Renal cortical epithelial cell (primary cell): ENCODE measurements at regions not wholly inside any gene's neighbourhood (a gene's known extent, or its start where the extent isn't known, plus 50 kb on each side); places are given as distances from the start of the nearest gene placed in this dataset.
"Not testable (repeated sequence)": the region's sequence is repeated elsewhere in the genome, so short reads cannot be mapped to it uniquely, and the experiment has no call there.

Experiments used
- DNase-seq: peaks from one replicate; pipeline ENCODE4 v3.0.0-alpha.2; 2011; ENCODE audit warnings: low read depth

DNA sequence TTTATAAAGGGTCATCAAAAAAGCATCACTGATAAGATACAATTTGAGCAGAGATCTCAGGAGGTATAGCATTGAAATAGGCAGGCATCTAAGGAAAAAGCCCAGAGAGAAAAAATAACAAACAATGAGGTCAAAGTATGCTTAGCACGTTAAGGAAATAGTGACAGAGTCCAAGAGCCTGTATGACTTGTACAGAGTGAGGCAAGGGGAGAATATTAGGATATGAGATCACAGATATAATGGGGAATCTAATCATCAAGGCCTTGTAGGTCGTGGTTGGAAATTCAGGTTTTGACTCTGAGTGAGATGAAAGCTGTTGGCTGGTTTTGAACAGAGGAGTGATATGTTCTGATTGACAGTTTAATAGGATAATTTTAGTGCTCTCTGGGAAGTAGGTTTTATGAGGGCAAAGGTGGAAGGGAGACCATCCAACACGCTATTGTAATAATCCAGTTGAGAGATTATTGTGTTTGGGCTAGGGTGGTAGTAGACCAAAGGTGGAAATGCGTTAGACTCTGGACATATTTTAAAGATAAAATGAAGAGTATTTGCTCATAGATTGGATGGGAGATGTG is 644.6 kb upstream of the TMPRSS15 start:
- DNase-seq: no peak

DNA sequence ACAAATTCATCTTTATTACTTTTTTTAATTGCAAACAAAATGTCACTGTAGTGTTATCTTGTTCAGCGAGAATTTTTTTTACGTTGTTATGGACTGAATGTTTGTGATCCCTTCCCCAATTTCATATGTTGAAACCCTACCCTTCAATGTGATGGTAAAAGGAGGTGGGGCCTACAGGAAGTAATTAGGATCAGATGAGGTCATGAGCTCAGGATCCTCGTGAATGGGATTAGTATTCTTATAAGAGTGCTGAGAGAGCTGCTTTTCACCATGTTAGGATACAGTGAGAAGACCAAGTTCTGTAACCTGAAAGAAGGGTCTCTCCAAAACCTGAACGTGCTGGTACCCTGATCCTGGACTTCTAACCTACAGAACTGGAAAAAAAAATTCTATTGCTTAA is 646.0 kb upstream of the TMPRSS15 start:
- DNase-seq: no peak

DNA sequence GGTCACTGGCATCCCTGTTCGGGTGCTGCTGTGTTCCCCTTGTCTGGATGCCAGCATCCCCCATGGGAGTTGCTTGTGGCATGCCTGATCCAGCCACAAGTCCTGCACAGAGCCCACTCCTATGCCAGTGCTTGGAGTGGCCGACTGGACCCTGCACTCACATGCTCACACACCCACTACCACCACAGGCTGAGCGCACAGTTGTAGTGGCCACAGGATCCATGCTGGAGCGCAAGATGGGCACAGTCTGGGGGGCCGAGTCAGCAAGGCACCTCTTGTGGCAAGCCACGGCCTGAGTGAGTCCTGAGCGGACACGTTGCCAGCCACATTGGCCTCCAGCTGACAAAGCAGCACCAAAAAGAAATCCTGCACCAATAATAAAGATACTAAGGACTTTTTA is 661.6 kb upstream of the TMPRSS15 start:
- DNase-seq: no peak

DNA sequence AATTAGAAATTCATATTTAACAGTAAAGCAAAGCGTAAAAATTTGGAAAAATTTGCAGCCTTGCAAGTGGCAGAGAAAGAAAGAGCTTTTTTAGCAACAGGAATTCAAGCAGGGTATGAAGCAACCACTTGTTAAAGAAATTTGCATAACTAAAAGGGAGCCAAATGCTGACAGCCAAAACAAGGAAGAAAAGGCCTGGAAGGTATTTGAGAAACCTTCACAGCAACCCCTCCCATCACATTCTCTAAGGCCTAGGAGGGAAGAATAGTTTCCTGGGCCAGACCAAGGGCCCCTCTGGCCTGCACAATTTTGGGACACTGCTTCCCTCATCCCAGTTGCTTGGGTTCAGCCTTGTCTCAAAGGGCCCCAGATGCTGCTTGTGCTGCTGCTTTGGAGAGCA is 672.4 kb upstream of the TMPRSS15 start:
- no peak for DNase-seq

DNA sequence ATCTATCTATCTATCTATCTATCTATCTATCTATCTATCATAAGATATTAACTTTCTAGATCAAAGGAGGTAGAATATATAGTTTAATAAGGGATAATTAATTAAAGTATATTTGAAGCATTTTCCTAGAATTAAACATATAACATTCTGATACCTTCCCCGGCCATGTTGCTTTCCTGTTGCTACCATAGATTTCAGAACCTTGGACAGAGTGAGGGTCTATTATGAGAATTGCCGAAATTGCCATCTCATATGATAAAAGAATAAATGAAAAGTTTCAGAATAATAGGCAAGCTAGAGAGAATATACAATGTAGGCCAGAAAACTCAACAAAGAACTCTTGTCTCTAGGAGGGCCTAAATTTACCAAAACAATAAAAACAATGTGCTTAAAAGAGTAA is 706.1 kb upstream of the TMPRSS15 start:
- DNase-seq: no peak

DNA sequence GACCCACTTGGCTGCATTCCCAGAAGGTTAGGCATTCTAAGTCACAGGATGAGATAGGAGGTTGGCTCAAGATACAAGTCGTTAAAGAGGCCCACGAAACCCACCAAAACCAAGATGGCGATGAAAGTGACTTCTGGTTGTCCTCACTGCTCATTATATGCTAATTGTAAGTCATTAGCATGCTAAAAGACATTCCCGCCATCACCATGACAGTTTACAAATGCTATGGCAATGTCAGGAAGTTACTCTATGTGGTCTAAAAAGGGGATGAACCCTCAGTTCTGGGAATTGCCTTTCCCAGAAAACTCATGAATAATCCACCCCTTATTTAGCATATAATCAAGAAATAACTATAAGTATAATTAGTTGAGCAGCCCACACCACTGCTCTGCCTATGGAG is 715.7 kb upstream of the TMPRSS15 start:
- not testable (repeated sequence) for DNase-seq

DNA sequence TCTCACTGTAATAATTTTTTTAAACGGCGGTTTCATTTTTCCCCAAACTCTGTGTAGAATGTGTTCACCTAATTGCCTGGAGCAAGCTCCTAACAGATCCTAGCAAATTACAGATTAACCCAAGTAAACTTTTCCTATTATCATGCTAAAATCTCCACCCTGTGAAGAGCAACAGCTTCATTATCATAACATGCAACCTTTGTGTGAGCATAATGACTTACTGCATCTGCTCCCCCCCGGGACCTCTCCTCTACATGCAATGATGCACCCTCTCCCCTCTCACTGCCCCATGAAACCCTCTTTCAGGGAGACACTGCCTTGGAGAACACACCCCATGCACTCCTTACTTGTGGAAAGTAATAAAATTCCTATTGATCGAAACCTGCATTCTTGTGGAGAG is 717.0 kb upstream of the TMPRSS15 start:
- no peak for DNase-seq

DNA sequence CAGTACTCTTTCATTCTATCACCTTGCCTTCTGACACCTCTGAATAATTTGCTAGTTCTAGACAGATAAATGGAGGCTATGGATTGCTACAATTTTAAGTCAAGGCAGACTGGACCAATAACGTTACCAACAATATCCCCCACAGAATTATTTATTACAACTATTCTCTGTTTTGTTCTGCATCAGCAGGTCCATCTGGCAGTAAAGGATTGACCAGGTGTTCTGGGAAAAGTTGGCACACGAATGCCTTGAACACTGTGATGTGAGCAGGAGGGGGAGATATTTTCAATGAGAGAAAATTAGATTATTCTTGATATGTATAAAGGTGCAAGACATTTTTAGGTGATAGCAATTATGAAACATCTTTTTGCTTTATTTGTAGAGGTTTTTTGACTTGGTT is 718.8 kb upstream of the TMPRSS15 start:
- no peak for DNase-seq

DNA sequence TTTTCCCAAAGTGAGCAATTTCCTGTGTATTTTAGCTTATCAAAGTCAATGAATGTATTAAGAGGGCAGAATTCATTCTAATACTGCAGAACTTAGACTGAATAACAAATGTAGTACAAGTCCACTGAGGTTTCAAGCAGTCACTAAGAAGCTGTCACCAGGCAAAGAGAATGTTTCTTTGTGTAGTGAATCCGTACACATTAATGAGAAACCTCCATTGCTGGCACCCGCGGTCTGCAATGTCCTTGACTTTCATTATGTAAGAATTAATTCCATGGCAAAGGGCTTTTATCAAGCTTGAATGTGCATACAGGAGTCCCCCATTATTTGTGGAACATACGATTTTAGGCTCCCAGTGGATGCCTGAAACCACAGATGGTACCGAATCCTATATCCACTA is 719.5 kb upstream of the TMPRSS15 start:
- no peak for DNase-seq

DNA sequence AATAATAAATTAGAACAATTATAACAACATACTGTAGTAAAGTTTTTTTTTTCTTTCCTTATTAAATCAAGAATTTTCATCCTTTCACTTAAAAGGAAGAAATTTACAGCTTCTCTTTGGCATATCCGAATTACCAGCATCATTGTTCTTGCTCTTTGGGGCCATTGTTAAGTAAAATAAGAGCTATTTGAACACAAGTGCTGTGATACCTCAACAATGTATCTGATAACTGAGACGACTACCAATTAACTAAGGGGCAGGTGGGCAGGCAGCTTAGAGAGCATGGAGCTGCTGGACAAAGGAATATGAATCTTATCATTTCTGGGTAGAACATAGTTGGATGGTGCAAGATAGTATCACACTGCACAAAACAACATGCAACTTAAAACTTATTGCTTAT is 719.9 kb upstream of the TMPRSS15 start:
- no peak for DNase-seq

DNA sequence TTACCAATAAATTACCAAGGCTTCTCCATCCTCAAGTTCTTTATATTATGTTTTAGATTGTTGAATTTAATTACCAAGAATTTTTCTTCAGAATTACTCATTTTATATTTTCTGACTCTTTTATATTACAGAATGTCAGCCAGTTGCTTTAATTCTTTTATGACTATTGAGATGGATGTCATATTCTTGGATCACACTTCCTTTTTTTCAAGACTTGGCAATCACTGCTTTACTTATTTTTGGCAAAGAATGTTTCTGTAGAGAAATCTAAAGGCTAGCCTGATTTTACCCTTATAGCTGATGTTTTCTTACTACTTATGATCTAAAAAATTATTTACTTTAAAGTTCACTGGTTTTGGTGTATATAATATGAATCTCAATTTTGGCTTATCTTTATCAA is 721.1 kb upstream of the TMPRSS15 start:
- no peak for DNase-seq

DNA sequence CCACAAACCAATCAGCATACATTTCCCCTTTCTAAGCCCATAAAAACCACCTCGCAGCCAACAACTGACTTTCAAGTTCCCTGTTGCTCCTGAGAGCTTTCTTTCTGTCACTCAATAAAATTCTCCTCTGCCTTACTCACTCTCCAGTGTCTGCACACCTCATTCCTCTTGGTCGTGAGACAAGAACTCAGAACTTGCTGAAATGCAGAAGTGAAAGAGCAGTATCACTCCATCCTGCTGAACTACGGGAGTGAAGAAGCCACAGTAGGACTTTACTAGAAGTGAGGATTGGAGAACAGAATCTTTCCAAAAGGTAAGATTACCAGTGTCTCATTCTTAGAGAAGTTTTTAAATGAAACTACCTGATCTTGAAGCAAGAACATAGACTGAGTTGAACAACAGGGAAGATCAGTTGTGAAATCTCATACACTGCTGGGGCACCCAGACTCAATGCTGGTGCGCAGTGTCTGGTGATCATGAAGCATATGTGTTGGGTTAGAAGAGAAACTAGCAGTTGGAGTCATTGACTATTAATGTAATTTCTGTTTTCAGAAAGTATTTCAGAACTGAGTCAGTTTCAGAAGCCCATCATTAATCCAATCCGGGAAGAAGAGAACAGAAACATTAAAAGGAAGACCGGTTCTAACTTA is 726.9 kb upstream of the TMPRSS15 start:
- DNase-seq: no peak

DNA sequence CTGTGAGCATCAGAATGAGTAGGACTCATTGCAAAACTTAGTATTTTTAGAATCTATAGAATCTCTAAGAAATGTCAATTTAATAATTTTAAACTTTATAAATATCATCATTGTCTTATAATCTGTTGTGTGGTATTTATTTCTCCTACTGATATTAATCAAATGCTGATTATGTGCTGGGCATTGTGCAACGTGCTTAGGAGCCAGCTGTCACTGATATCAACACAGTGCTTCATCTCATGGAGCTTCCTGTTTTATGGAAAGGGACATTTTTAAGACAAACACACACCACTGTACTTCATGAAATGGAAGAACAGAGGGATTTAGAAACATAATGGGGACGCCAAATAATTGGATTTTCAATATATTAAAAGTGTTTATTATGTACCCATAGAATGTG is 737.9 kb upstream of the TMPRSS15 start:
- no peak for DNase-seq

DNA sequence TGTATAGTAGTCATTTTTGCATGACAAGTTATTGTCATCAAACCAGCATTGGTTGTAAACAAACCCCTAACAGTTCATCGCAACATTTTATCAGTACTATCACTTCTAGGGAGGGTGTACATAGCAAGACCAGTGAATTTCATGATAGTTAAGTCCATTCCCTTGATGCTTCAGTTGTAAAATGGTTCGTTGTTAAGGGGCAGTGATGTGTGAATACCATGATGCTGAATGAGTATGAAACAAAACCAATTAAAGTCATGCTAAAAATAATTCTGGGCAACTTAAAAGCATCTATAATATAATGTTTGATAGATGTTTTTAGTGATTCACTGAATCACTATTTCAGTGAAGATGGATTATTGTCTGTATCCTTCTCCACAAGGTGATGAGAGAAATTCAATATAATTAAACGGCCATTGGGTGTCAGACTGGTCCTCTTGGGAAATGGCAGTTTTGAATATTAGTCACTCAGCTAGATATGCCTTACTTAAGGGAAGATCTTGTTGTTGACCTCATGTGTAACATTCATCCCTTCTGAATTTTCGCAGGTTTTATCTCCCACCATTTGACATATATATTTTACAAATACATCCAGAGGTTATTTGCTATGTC is 742.2 kb upstream of the TMPRSS15 start:
- no peak for DNase-seq

DNA sequence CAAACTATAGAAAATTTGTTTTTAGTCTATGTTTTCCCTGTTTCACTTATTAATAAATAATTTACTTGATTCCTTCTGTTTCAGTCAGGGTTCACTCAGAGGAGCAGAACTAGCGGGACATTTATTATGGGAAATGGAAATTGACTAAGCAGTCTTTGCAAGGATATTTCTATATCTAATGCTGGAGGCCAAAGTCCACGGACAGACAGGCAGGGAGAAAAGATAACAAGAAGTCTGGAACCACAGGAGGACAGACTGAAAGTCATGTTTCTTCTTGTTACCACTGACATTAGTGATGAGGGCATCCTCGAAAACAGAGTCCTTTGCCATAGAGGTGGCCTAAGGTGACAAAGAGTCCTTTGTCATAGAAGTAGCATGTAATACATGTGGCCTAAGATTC is 744.5 kb upstream of the TMPRSS15 start:
- DNase-seq: no peak

DNA sequence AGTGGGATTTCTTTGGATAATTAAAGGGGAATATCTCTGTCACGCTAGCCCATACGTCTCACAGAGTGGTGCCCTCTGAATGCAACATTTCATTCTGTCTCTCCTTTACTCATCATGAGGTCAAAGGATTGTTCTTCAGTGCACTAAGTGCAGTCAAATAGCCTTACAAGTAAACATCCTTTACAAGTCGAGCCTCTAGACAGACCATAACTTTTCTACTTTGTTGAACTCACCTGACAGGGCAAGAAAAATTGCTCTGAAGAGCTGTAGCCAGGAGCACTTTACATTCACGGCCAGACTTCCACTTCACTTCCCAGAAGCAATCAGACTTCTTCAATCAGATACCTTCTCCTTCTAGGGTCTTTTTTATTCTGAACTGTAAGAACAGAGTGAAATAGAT is 768.0 kb upstream of the TMPRSS15 start:
- DNase-seq: no peak

DNA sequence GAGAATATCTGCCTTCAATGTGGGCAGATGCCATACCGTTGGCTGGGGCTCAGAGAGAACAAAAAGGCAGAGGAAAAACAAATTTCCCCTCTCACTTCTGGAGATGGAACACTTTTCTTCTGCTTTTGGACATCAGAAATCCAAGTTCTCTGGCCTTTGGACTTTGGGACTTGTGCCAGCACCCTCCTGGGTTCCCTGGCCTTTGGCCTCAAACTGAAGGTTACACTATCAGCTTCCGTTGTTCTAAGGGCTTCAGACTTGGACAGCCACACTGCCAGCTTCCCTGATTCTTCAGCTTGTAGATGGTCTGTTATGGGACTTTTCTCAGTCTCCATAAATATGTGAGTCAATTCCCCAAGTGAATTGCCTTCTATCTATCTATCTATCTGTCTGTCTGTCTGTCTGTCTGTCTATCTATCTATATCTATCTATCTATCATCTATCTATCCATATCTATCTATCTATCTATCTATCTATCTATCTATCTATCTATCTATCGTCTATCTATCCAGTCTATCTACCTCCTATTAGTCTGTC is 778.1 kb upstream of the TMPRSS15 start:
- DNase-seq: no peak

DNA sequence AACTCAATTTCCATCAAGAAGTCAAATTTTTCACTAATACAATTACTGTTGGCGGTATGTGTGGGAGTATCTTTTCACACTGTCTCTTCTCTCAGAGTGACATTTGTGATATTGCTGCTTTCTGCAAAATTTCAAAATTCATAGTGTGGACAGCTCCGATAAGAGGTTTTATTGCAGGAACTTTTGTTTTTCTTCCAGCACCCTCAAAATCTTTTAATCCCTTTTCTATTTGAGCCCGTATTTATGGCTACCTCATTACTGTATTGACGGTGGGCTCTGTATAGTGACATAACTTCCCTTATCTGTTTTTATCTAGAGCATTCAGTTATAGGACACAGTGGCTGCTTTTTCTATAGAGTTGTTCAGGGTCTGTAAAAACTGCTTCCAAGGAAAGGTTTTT is 794.4 kb upstream of the TMPRSS15 start:
- no peak for DNase-seq

DNA sequence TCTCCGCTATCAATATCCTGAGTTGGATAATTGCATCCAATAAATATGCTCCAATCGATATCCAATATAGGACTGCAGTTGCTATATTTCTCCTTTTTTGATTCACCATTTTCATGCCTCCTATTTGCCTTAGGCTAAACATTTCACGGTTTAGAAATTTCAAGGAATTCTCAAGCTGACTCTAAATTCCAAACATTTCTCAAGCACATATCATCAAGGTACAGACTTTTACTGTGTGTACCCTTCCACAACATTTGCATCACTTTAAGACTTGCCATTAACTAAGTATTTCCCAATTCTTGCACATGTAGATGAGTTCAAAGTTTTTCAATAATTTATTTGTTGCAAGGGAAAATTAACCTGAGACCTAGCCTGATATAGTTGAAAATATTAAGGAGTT is 795.2 kb upstream of the TMPRSS15 start:
- DNase-seq: peak; percentile 91

DNA sequence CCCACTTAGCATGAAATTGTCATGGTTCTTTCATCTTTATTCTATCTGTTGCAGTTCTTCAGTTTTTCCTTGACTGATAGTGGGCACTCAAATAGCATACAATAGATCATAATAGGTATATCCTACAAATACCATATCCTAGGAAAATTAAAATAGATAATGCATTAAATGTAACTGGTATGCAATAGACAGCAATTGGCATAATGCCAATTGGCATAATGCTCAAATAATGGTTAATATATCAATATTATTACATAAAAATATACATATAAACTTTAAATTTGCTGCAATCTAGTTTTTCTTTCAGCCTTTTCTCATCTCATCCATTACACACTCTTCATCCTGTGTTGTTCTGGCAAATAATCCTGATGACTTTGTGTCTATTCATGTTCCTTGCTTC is 814.6 kb upstream of the TMPRSS15 start:
- DNase-seq: no peak

DNA sequence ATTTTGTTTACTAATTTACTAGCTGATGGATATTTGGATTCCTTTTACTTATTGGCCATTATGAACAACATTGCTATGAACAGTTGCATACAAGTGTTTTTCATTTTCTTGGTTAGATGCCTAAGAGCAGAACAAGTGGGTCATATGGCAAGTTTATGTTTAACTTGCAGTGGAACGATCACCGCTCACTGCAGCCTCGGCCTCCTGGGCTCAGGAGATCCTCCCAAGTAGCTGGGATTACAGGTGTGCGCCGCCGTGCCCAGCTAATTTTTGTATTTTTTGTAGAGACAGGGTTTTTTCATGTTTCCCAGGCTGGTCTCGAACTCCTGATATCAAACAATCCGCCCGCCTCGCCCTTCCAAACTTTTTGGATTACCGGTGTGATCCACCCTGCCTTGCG is 820.5 kb upstream of the TMPRSS15 start:
- DNase-seq: no peak

DNA sequence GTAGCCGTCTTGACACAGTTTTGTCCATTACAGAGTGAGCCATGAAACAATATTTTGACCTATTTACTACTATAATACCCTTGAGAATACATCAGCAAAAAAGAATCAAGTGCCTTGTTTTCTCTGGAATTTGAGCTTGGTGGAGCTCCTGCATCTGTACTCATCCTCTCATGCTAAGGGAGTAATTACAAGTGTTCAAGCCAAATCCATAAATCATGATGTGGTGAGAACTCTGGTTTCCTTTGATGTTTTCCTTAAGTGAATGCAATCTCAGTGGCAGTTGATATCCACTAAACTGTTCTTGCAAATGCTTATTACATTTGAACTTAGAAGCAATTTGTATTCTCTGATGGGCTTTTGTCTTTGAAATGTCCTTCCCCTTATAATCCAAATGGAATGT is 824.6 kb upstream of the TMPRSS15 start:
- DNase-seq: no peak

DNA sequence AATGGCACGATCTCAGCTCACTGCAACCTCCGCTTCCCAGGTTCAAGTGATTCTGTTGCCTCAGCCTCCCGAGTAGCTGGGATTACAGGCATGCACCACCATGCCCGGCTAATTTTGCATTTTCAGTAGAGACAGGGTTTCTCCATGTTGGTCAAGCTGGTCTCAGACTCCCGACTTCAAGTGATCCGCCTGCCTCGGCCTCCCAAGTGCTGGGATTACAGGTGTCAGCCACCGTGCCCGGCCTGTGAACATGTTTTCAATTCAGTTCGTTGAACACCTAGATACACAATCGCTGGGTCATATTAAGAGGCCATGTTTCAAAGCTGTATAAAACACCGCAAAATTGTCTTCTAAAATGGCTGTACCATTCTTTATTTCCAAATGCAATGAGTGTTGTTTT is 830.3 kb upstream of the TMPRSS15 start:
- DNase-seq: not testable (repeated sequence)

DNA sequence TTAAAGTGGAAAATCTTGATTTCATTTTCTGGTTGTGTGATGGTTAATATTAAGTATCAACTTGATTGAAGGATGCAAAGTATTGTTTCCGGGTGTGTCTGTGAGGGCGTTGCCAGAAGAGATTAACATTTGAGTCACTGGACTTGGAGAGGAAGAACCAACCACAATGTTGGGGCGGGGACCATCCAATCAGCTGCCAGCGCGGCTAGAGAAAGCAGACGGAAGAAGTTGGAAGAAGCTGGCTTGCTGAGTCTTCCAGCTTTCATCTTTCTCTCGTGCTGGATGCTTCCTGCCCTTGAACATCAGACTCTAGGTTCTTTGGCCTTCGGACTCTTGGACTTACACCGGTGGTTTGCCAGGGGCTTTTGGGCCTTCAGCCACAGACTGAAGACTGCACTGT is 832.6 kb upstream of the TMPRSS15 start:
- DNase-seq: no peak
